ENCODE measurements at regions not wholly inside any gene's neighbourhood (a gene's known extent, or its start where the extent isn't known, plus 50 kb on each side); places are given as distances from the start of the nearest gene placed in this dataset.
A peak's percentile ranks its signal among the peaks of the same experiment; 100 is the strongest.

DNA sequence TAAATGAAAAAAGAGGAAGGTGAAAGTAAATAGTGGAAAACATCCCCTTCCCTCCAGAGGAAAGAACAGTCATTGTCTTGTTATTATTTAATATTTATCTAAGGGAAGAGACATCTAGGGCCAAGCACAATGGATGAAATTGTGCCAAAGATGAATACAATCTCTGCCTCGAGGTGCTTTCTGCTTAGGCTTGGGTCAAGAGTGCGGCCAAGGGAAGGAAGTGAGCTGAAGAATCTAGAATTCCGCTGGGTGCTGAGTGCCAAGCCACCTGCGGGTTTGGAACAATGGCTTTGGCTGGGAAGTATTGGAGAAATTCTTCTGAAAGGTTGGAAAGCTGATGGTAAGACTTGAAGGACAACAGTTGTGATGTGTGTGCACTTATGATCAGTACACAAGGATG is 531.3 kb upstream of the FZD8 start:
- TF ChIP-seq, protein P1, sequence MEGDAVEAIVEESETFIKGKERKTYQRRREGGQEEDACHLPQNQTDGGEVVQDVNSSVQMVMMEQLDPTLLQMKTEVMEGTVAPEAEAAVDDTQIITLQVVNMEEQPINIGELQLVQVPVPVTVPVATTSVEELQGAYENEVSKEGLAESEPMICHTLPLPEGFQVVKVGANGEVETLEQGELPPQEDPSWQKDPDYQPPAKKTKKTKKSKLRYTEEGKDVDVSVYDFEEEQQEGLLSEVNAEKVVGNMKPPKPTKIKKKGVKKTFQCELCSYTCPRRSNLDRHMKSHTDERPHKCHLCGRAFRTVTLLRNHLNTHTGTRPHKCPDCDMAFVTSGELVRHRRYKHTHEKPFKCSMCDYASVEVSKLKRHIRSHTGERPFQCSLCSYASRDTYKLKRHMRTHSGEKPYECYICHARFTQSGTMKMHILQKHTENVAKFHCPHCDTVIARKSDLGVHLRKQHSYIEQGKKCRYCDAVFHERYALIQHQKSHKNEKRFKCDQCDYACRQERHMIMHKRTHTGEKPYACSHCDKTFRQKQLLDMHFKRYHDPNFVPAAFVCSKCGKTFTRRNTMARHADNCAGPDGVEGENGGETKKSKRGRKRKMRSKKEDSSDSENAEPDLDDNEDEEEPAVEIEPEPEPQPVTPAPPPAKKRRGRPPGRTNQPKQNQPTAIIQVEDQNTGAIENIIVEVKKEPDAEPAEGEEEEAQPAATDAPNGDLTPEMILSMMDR (IDR thresholded peaks at IDR 0.05; ENCODE audit: insufficient read depth, low read depth, low read length), result no peak
- no peak for TF ChIP-seq EZH2 (IDR thresholded peaks at IDR 0.05; ENCODE audit: insufficient read depth, low read length)
- Histone ChIP-seq H3K79me2 (ENCODE audit: insufficient read depth, low read length) (no peaks in the 10 kb centered on the region), H3K4me1 (ENCODE audit: insufficient read depth, low read length) (peaks cover 23% of the 10 kb centered on the region), H3K27me3 (ENCODE audit: insufficient read depth, low read length) (no peaks in the 10 kb centered on the region), H4K20me1 (ENCODE audit: insufficient read depth, low read length) (no peaks in the 10 kb centered on the region), H3K9ac (ENCODE audit: low read length) (no peak overlapping the region), H3K27ac (ENCODE audit: low read depth, low read length) (peak overlapping the region; percentile 11), H3K36me3 (ENCODE audit: insufficient read depth, low read length) (no peaks in the 10 kb centered on the region), H2AFZ (ENCODE audit: low read depth, low read length) (peak overlapping the region; percentile 2), H3K4me2 (ENCODE audit: low read length) (peak overlapping the region; percentile 78), H3K4me3 (ENCODE audit: insufficient read depth, low read depth, low read length) (no peak overlapping the region), H3K9me3 (ENCODE audit: insufficient read depth, low read depth, low read length) (no peaks in the 10 kb centered on the region)
- peaks cover 18% of the 10 kb centered on the region for H3K4me1 Mint-ChIP-seq (ENCODE audit: low read depth, unreplicated experiment)
- H3K36me3 Mint-ChIP-seq (ENCODE audit: low read depth, unreplicated experiment), result no peaks in the 10 kb centered on the region
- H3K9me3 Mint-ChIP-seq (ENCODE audit: unreplicated experiment), result peaks cover 4% of the 10 kb centered on the region
- no peak overlapping the region for H3K4me3 Mint-ChIP-seq (ENCODE audit: unreplicated experiment)
- H3K27me3 Mint-ChIP-seq (ENCODE audit: low read depth, unreplicated experiment), result no peaks in the 10 kb centered on the region
- no peak overlapping the region for H3K27ac Mint-ChIP-seq (ENCODE audit: unreplicated experiment)
- DNase-seq (ENCODE audit: low read depth), result peak; percentile 44
- FAIRE-seq, result no peak

DNA sequence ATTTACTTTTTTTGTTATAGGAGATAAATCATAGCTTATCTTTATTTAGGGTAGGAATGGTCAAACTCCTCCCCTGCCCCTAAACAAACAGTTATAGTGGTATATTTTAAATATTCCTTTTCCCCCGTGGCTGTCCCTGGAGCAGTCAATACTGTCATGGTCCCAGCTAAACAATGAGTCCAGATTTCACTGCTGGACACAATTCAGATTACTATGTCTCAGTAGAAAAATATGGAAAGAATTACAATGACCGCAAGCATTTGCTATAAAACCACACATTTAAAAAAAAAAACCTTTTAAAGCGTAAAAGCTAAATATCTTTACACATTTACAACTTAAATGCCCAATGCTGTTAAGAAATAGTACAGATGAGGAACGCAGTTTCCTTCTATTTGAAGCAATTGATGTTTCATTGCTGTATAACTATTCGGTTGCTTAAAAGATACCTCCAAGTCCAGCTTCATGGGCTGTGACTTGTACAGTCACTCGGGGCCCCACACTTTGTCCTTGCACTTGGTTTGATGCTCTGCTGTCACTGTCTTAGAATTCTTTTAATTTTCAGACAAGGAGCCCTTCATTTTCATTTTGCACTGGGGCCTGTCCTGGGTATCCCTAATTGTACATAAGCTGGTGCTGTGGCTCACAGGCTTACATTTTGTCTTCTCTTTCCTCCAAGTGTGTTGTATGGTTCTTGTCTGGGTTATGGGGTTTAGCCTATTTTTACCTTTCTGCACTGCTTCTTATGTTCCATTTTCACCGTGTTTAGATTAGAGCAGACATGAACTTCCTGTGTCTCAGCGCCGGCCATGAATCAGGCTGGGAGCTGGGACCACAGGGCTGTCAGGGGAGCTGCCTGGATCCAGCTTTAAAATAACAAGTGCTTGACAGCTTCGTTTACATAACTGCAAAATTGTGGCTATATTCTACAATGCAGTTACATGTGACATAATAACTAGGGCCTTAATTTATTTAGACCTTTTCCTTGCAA is 530.2 kb upstream of the FZD8 start:
- Mint-ChIP-seq H3K36me3 (ENCODE audit: low read depth, unreplicated experiment) (no peaks in the 10 kb centered on the region), H3K27me3 (ENCODE audit: low read depth, unreplicated experiment) (no peaks in the 10 kb centered on the region), H3K27ac (ENCODE audit: unreplicated experiment) (peak overlapping the region; percentile 97), H3K4me1 (ENCODE audit: low read depth, unreplicated experiment) (peaks cover 18% of the 10 kb centered on the region), H3K9me3 (ENCODE audit: unreplicated experiment) (peaks cover 4% of the 10 kb centered on the region), H3K4me3 (ENCODE audit: unreplicated experiment) (peak overlapping the region; percentile 60)
- H3K9ac ChIP-seq (ENCODE audit: low read length), result peak overlapping the region; percentile 66
- H3K27ac ChIP-seq (ENCODE audit: low read depth, low read length), result peak overlapping the region; percentile 93
- FAIRE-seq (peak; percentile 74), DNase-seq (ENCODE audit: low read depth) (peak; percentile 76)
- H3K4me2 ChIP-seq (ENCODE audit: low read length), result peak overlapping the region; percentile 78
- H4K20me1 ChIP-seq (ENCODE audit: insufficient read depth, low read length), result no peaks in the 10 kb centered on the region
- no peaks in the 10 kb centered on the region for H3K9me3 ChIP-seq (ENCODE audit: insufficient read depth, low read depth, low read length)
- H3K79me2 ChIP-seq (ENCODE audit: insufficient read depth, low read length), result no peaks in the 10 kb centered on the region
- peaks cover 23% of the 10 kb centered on the region for H3K4me1 ChIP-seq (ENCODE audit: insufficient read depth, low read length)
- TF ChIP-seq, protein P1 (IDR thresholded peaks at IDR 0.05; ENCODE audit: insufficient read depth, low read depth, low read length), result no peak
- no peak for TF ChIP-seq EZH2 (IDR thresholded peaks at IDR 0.05; ENCODE audit: insufficient read depth, low read length)
- H3K4me3 ChIP-seq (ENCODE audit: insufficient read depth, low read depth, low read length), result peak overlapping the region; percentile 36
- peak overlapping the region; percentile 50 for H2AFZ ChIP-seq (ENCODE audit: low read depth, low read length)
- H3K27me3 ChIP-seq (ENCODE audit: insufficient read depth, low read length), result no peaks in the 10 kb centered on the region
- H3K36me3 ChIP-seq (ENCODE audit: insufficient read depth, low read length), result no peaks in the 10 kb centered on the region

DNA sequence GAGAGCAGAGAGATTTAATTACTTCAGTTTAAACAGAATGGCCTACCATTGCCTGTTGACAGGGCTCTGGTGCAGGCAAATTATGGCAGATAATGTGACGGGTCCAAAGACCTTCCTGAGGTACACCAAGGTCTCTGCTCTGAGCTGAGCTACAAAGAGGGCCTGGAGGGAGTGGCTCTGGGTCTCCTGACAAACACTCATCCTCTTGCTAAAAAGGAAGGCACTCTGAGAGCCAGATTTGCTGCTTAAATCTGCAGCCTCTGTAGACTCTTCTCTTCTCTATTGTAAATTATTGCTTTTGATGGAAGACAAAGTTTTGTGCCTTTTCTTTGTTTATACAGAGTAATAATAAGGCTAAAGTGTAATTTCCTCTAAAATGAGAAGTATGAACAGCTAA is 529.5 kb upstream of the FZD8 start:
- Histone ChIP-seq H4K20me1 (ENCODE audit: insufficient read depth, low read length) (no peaks in the 10 kb centered on the region), H3K4me2 (ENCODE audit: low read length) (peak overlapping the region; percentile 78), H2AFZ (ENCODE audit: low read depth, low read length) (peak overlapping the region; percentile 34), H3K4me1 (ENCODE audit: insufficient read depth, low read length) (peaks cover 23% of the 10 kb centered on the region), H3K36me3 (ENCODE audit: insufficient read depth, low read length) (no peaks in the 10 kb centered on the region), H3K79me2 (ENCODE audit: insufficient read depth, low read length) (no peaks in the 10 kb centered on the region), H3K27me3 (ENCODE audit: insufficient read depth, low read length) (no peaks in the 10 kb centered on the region), H3K4me3 (ENCODE audit: insufficient read depth, low read depth, low read length) (no peak overlapping the region), H3K9me3 (ENCODE audit: insufficient read depth, low read depth, low read length) (no peaks in the 10 kb centered on the region), H3K27ac (ENCODE audit: low read depth, low read length) (peak overlapping the region; percentile 93), H3K9ac (ENCODE audit: low read length) (peak overlapping the region; percentile 66)
- Mint-ChIP-seq H3K9me3 (ENCODE audit: unreplicated experiment) (peaks cover 4% of the 10 kb centered on the region), H3K27me3 (ENCODE audit: low read depth, unreplicated experiment) (no peaks in the 10 kb centered on the region), H3K4me3 (ENCODE audit: unreplicated experiment) (no peak overlapping the region), H3K4me1 (ENCODE audit: low read depth, unreplicated experiment) (peaks cover 18% of the 10 kb centered on the region), H3K36me3 (ENCODE audit: low read depth, unreplicated experiment) (no peaks in the 10 kb centered on the region), H3K27ac (ENCODE audit: unreplicated experiment) (peak overlapping the region; percentile 79)
- FAIRE-seq (no peak), DNase-seq (ENCODE audit: low read depth) (no peak)
- no peak for TF ChIP-seq EZH2 (IDR thresholded peaks at IDR 0.05; ENCODE audit: insufficient read depth, low read length)
- TF ChIP-seq, protein P1 (IDR thresholded peaks at IDR 0.05; ENCODE audit: insufficient read depth, low read depth, low read length), result no peak

Measured in astrocyte (in vitro differentiated cells and primary cell).